ENCODE measurements at regions not wholly inside any gene's neighbourhood (a gene's known extent, or its start where the extent isn't known, plus 50 kb on each side); places are given as distances from the start of the nearest gene placed in this dataset.
"Not testable (repeated sequence)": the region's sequence is repeated elsewhere in the genome, so short reads cannot be mapped to it uniquely, and the experiment has no call there.

DNA sequence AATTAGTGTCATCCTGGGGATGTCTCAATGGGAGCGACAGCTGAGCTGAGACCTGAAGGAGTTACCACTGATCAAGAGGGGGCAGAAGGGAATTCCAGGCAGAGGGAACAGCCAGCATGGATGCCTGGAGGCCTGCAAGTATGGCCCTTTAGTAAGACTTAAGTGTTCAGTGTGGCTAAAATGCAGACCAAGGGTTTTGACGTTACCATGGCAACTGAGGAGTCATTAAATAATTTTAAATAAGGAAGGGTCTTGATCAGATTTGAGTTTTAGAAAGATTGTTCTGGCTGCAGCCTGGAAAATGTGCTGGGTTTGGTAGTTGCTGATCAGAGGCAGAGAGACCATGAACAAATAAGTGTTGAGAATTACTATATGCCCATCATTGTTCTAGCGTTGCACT, 285.5 kb downstream of the USP46 start:
- ATAC-seq = no peak

DNA sequence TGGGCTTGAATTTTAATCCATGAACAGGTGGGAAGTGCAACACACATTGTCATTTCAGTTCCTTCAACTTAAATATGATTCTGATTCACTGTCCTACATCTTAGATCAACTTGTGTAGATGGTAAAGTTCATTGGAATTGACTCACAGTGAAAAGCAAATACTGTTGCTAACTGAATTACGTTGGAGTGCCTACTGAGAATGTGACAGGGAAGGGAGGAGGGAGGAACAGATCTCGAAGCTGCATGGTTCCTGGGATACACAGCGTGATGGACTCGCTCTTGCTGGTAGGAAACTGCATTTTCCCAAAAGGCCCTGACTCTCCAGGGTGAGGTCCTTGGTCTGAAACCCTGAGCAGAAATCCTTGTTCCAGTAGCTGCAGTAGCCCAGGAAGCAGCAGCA, 284.2 kb downstream of the USP46 start:
- ATAC-seq = no peak

DNA sequence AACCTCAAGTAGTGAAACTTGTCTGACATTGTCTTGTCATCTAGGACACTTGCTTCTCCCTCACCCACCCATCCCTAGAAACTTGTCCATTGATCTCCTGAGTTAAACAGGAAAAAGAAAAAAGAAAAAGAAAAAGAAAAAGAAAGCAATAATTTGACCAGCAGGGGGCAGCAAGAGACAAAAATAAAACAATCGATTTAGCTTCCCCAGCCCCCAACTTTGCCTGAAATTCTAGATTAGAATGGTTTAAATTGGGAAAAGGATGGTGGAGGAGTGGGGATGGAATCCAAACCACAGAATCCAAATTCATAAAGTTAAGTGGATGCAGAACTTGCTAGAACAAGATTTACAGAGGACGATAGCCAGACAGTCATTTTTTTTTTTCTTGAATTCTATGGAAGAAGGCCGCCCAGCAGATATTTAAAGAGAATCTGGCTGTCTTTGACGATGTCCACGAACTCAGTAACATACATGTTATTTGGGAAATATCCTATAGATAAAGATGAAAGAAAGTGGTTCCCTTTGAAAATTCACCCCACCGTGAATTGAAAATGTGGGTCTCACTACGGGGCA, 282.9 kb downstream of the USP46 start:
- ATAC-seq = no peak

DNA sequence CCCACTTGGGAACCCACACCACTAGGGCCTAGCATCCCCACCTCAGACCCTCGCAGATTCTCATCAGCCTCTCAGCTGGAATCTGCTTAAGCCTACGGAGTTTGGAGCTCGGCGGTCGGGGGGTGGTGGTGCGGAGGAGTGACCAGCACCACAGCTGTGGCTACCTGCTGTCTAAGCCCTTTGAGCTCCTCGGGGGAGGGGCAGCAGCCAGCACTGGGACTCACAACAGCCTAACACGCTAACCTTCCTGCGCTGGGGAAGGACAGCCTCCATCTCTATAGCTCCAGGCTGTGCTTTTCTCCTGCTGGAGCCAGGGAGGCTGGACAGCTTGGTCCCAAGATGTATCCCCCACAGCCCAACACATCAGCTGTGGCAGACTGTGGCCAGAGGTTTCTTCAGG, 281.5 kb downstream of the USP46 start:
- ATAC-seq = no peak

DNA sequence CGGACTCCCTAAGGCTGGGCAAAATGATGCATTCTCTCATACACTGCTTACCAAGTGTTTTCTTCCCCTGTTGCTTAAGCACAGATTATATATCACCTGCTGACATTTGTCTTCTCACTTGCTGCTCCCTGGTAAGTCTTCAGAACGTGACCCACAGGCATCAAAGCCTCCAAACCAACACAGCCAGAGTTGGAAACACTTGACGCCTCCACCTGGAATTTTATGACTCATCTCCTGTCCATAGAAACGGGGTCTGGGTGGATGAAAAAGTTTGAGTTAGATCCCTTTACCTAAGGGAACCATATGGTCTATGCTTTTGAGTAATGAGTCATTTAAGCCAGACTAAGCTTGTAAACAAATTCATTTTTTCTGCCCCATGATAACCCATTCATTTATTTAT, 251.6 kb downstream of the USP46 start:
- ATAC-seq = no peak

DNA sequence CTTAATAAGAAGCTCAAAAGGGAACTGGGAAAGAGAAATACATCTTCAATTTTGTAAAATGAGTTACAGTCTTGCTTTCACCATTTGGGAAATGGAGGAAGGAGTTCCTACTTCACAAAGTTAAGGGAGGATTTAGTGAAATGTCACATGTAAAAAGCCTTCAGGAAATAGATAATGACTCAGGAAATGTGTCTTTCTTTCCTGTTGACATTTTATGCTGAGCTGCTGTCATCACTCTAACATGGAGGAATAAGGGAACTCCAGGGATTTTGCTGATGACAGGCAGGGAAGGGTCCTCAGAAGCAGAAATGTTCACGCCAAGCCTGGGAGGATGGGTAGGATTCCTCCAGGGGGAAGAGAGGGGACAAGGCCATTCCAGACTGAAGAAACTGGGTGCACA, 251.1 kb downstream of the USP46 start:
- ATAC-seq = no peak

DNA sequence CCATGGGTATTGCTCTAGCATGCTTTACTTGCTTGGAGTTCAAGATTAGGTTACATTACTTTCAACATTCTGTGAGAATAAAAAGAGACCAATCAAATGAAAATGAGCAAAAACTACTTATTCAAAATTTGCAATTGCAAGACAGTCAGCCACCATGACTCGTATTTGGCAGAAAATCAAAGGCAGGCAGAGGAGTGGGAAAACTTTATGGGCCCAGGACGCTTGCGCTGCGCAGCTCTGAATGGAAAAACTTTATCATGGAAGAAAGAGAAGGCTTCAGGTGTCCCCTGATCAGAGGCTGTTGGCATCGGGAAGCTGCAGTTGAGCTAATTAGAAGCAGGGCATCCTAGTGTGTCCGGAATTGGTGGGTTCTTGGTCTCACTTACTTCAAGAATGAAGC, 250.6 kb downstream of the USP46 start:
- no peak for ATAC-seq

DNA sequence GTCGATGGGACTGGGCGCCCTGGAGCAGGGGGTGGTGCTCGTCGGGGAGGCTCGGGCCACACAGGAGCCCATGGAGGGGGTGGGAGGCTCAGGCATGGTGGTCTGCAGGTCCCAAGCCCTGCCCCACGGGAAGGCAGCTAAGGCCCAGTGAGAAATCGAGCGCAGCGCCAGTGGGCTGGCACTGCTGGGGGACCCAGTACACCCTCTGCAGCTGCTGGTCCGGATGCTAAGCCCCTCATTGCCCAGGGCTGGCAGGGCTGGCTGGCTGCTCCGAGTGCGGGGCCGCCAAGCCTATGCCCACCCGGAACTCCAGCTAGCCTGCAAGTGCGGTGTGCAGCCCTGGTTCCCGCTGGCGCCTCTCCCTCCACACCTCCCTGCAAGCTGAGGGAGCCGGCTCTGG, 249.3 kb downstream of the USP46 start:
- not testable (repeated sequence) for ATAC-seq

DNA sequence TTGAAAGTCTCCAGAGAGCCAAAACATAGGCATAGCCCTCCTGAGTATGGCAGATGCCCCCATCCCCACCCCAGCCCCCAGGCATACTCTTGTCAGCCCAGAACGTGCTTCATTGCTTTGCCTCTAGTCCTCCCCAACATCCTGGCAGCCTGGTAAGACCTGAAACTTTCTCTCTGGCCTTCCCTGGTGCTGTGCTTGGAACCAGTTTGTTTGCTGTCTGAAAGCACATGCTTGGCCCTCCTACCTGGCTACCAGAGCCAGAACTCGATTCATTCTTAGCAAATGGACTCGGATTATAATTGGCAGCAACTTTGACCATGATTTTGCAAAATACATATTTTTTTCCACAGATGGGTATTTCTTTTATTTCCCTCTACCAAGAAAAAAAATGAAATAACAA, 248.1 kb downstream of the USP46 start:
- no peak for ATAC-seq

DNA sequence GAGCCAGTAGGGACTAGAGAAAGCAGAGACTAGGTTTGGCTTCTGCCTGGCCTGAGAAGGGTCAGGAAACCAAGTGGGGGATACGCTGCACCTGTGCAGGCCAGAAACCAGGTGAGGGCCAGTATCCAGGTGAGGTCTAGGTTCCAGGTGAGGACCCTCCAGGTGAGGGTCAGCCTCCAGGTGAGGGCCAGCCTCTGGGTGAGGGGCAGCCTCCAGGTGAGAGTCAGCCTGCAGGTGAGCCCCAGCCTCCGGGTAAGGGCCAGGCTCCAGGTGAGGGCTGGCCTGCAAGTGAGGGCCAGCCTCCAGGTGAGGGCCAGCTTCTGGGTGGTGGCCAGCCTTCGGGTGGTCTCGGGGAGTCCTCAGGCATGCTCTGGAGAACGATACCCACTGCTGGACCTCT, 238.8 kb downstream of the USP46 start:
- ATAC-seq = no peak

DNA sequence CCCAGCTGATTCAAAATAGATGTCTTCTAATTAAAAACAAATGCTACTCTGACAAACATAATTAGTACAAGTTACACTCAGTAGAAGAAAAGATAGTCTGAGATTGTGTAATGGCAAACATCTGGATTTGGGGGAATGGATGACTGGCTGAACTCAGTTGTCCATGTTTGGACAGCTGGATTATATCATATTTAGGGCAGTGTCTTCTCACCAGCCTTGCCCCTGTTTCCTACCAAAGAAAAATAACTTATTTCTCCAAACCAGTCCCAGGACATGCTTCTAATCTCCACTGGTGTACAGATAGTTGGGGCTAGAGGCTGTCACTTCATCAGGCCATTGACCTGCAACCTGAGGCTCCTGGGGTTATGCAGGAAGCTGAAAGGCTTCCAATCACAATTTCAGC, 237.3 kb downstream of the USP46 start:
- ATAC-seq = no peak

DNA sequence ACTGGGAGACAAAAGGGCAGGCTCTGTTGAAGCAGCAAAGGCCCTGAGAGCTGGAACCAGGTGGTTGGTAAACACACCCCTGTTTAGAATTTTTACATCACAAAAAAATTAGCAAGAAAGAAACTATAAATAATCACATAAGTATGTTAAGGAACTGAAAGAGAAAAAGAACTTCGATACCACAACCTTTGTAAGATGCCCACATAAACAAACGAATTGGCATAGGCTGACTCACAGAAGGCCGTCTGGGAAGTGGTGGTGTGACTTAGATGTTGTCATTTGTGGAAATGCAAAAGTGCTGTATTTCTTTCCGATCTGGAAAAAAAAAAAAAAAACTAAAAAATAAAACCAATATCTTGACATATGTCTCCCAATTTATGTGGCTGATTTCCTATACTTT, 235.1 kb downstream of the USP46 start:
- no peak for ATAC-seq

DNA sequence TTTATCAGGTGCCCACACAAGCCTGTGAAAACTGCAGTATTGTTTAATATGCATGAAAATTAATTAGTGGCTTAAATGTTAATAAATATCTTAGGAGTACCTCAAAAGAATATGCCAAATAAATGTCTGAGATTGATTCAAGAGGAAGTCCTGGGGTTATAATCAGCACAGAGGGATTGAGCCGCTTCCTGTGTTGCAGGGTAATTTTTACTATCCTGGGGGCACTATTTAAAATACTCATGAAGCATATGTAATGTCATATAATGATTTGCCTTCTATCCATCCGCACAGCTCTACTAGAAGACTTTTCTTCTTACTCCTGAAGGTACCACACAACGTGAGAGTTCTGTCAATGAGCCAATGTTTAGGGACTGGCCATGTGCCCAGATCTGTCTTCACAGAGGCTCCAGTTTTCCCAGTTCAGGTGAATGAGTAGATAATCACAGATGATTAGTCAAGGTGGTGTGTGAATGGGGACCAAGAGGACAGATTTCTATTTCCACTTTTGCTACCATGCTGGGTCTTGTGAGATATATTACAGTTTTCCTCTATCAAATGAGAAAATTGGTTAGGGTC, 233.3 kb downstream of the USP46 start:
- ATAC-seq = no peak

DNA sequence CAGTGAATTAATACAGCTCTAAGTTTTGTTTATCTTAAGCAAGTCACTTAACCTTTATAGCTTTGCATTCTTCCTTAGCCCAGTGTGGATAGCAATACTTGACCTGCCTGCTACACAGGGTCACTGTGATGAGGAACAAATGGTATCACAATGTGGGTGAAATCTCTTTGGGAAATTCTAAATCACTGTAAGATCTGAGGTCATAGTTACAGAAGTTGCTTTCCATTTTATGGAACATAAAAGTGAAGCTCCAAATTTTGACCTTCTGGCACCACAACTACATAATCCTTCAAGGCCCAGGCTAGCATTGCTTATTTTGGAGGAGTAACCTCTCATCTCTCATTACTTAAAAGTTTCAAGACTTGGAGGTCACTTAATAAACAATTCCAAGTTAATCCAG, 227.7 kb downstream of the USP46 start:
- ATAC-seq = no peak

DNA sequence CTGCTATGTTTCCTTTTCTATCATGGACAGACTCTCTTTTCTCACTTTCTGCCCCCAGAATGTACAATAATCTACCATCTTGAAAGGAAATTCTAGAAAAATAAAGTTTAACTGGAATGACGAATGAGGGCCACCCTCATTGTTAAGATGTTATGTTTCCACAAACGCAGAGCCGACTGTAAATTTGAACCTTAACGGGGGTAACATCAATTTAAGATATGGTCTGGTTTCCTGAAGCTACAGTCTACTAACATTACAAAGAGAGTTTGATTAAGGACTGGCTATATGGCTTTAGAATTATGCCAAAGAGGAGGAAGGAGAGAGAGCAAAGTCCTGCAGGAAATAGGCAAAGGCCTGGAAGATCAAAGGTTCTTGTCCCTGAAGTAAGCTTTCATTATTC, 227.2 kb downstream of the USP46 start:
- ATAC-seq = no peak

DNA sequence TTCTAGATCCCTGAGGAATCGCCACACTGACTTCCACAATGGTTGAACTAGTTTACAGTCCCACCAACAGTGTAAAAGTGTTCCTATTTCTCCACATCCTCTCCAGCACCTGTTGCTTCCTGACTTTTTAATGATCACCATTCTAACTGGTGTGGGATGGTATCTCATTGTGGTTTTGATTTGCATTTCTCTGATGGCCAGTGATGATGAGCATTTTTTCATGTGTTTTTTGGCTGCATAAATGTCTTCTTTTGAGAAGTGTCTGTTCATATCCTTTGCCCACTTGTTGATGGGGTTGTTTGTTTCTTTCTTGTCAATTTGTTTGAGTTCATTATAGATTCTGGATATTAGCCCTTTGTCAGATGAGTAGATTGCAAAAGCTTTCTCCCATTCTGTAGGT, 216.6 kb downstream of the USP46 start:
- not testable (repeated sequence) for ATAC-seq

DNA sequence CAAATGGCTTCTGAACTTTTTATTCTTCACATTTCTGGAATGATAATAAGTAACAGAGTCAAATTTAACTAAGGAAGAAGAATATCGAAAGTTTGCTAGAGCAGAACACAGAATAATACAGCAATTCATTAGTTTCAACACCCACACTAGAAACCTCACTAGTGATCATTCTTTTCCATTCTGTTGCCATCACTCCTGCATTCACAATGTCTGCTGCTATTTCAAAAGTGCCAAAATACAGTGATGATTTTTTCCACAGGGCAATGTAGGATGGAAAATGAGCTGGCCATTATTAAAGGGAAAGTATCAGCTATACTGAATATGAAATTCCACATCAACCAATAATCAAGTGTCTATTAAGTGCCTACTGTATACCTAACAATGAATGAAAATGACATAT, 186.7 kb downstream of the USP46 start:
- no peak for ATAC-seq

DNA sequence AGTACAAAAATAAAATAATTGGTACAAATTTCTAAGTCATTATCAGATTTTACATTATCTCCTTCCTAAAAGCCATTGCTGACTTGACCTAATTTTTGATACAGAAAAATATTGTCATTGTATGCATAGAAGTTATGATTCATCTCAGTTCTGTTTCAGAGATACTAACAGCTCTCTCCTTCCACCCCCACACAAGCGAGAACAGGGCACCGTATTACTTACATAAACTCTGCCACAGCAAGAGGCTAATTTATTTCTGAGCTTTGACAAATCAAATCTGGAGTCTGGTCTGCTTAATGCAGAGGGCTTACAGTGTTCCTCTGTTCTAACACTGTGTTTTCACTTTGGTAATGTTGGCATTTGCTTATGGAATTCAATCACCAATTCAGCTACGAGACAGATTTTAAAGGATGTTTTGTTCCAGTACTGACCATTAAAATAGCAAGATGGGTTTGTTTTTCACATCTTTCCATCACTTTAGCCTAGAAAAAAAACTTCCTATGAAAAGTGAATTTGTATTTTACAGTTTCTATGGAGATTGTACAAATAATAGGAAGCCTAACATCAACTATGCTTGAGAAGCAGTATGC, 181.8 kb downstream of the USP46 start:
- ATAC-seq = no peak

DNA sequence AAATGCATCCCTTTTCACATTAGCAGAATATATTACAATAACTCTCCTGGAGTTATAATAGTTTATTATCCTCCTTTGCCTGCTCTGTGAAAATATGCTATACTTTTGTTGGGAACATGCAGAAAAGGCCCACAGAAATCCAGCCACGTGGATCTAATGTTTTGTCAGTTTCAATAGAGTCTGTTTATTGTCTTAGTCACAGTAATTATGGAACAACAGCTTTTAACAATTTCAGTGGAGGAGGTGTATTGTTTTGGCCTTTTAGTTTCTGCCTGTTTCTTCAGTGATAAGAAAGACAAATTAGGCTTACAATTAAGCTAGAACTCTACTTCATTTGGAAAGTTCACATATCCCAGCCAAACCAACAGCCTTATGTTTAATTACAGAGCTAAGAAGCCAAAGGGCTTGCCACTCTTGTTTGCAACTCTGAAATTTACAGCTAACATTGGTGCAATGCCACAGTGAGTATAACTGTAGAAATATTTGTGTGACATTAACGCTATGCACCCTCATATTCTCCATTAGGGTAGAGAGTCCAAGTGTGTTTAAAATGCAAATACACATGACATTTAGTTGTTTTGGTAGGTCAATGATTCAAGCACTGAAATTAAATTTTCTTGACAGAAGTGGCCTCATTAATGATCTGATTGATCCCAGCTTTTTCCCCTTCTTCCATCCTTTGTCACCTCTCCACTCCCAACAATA, 175.8 kb downstream of the USP46 start:
- no peak for ATAC-seq

DNA sequence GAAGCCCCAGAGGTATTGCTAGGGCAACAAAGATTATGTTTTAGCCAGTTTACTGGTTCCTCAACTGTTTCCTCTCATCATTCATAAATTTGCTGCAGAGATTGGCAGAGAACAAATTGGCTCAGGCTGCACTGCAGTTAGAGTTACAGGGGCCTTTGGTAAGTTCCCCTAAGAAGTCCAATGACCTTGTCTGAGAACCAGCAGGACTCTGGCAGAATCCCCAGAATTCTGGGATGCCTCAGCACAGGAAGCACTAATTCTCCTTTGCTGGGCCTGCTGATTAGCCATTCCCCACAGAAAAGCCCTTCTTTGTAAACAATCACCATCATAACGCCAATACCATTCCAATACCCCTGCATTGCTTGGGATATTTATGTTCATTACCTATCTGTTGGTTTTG, 151.3 kb downstream of the USP46 start:
- ATAC-seq = no peak

DNA sequence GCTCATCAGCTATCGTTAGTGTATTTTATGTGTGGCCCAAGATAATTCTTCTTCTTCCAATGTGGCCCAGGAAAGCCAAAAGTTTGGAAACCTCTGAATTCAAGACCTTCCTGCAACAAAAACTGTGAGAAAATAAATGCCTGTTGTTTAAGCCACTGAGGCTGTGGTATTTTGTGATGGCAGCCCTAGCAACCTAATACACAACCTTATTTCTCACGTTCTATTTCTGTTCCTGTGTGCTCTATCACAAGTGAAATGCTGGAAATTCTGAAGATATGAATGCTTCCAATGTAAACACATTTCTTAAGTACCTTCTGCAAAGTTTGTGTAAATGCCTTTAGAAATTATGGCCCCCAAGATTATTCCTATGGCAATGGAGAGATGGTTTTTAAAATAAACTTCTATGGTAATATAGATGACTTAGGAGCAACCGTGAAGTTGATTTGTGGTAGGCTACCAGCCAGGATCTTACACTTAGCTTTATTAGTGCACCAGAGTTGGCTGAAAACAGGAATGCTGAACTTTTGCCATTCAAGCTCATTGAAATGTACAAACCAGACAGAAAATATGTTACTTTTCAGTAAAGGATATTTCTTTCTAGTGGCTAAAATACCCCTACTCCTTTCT, 148.0 kb downstream of the USP46 start:
- ATAC-seq = no peak

DNA sequence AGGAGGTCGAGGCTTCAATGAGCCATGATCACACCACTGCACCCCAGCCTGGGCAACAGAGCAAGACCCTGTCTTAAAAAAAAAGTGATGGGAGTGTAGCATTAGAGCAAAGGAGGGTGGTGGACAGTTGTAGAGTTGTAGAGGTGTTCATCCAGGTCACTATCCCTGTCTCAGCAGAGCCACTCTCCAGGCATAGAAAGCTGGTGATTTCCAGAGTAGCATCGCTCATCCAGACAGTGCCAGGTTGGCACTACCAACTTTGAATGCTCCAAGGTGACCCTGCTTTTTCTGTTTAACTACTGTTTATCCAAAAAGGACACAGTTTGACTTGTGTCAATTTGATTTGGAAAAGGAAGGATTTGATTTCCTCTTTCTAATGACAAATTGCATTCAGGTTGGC, 147.3 kb downstream of the USP46 start:
- ATAC-seq = no peak

DNA sequence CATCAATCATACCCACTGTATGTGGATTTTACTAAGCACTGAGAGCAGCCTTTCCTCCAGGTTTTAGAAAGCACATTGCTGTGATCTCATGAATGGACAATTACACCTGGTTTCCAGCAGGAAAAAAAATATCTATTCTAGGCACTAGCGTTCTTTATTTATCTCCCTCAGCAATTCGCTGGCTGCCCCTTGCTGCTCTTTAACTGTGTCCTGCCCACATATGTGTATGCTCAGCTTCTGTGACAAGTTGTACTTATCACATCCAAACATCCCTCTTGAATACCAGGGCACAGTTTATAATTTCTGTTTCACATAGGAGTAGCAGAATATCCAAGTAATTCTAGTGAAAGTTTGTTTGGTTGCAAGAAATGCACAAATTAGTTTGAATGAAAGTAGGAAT, 146.8 kb downstream of the USP46 start:
- ATAC-seq = no peak

DNA sequence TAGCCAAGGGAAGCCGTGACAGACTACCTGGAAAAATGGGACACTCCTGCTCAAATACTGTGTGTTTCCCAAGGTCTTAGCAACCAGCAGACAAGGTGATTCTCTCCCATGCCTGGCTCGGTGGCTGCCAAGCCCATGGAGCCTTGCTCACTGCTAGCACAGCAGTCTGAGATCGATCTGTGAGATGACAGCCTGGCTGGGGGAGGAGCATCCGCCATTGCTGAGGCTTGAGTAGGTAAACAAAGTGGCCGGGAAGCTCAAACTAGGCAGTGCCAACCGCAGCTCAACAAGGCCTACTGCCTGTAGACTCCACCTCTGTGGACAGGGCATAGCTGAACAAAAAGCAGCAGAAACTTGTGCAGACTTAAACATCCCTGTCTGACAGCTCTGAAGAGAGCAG, 137.0 kb downstream of the USP46 start:
- ATAC-seq = not testable (repeated sequence)
